ENCODE measurements at regions not wholly inside any gene's neighbourhood (a gene's known extent, or its start where the extent isn't known, plus 50 kb on each side); places are given as distances from the start of the nearest gene placed in this dataset.
A peak's percentile ranks its signal among the peaks of the same experiment; 100 is the strongest.

DNA sequence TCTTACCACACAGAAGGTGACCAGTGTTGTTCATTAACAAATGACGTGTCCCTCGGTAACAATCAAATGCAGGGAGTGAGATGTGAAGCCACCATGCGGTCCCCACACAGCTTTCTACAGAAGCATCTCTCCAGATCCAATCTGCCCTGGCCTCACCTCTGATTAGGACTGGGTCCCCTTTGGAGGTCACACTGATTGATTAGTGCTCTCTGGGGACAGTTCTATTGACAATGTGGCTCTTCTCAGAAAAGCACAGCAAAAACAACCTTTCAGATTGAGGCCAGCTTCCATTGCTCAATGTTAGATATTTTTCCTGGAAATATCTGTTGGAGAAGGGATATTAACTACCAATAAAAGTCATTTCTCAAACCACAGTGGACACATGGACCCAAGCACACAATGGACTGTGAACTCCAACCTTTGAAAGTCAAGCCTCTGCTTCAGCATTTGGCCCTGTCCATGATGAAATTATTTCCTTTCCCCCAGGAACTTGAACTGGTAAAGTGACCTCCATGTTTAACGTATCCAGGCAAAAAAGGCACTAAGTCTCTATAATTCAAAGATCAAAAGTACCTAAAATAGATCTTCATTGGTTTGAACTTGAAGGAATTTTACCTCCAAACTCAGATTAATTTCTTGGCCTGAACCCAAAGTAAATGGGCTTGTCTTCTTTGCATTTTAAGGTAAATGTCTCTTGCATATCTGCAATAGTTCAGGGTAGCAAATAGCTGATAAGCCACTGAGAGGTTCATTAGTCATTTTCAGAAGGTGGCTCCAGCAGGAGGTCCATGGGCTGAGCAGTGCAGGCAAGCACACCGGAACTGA lies 118.5 kb downstream of the FOXA2 start (continued):
- TF ChIP-seq PHF8 (CRISPR knock-in tag; IDR thresholded peaks at IDR 0.05): no peak
- TF ChIP-seq, protein P1, sequence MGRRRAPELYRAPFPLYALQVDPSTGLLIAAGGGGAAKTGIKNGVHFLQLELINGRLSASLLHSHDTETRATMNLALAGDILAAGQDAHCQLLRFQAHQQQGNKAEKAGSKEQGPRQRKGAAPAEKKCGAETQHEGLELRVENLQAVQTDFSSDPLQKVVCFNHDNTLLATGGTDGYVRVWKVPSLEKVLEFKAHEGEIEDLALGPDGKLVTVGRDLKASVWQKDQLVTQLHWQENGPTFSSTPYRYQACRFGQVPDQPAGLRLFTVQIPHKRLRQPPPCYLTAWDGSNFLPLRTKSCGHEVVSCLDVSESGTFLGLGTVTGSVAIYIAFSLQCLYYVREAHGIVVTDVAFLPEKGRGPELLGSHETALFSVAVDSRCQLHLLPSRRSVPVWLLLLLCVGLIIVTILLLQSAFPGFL (CRISPR knock-in tag; IDR thresholded peaks at IDR 0.05): no peak
- TF ChIP-seq MBNL3 (CRISPR knock-in tag; conservative IDR thresholded peaks at IDR 0.05): no peak
- TF ChIP-seq ZNF292 (CRISPR knock-in tag; IDR thresholded peaks at IDR 0.05; ENCODE audit: borderline replicate concordance, low read depth): peak; percentile 21; the same call in 1 of the 2 replicates
- no peak; the same call in 1 of the 2 replicates for TF ChIP-seq ZBTB7A (CRISPR knock-in tag; IDR thresholded peaks at IDR 0.05)
- TF ChIP-seq, protein P2, sequence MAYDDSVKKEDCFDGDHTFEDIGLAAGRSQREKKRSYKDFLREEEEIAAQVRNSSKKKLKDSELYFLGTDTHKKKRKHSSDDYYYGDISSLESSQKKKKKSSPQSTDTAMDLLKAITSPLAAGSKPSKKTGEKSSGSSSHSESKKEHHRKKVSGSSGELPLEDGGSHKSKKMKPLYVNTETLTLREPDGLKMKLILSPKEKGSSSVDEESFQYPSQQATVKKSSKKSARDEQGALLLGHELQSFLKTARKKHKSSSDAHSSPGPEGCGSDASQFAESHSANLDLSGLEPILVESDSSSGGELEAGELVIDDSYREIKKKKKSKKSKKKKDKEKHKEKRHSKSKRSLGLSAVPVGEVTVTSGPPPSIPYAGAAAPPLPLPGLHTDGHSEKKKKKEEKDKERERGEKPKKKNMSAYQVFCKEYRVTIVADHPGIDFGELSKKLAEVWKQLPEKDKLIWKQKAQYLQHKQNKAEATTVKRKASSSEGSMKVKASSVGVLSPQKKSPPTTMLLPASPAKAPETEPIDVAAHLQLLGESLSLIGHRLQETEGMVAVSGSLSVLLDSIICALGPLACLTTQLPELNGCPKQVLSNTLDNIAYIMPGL (CRISPR knock-in tag; IDR thresholded peaks at IDR 0.05; ENCODE audit: borderline replicate concordance in 1 of 2, low read depth in 1 of 2): 0 out of 4 replicates have a peak, but pooled peaks of 1 of the 2 experiments have one; percentile 29
- TF ChIP-seq NR1H2 (CRISPR knock-in tag; IDR thresholded peaks at IDR 0.05; ENCODE audit: borderline replicate concordance, low read depth): no peak
- peak; percentile 81 for TF ChIP-seq HNF4A (CRISPR knock-in tag; IDR thresholded peaks at IDR 0.05)
- no peak for TF ChIP-seq RARG (CRISPR knock-in tag; IDR thresholded peaks at IDR 0.05; ENCODE audit: low read depth)
- no peak for TF ChIP-seq ZNF572 (CRISPR knock-in tag; IDR thresholded peaks at IDR 0.05)
- TF ChIP-seq, protein P3, sequence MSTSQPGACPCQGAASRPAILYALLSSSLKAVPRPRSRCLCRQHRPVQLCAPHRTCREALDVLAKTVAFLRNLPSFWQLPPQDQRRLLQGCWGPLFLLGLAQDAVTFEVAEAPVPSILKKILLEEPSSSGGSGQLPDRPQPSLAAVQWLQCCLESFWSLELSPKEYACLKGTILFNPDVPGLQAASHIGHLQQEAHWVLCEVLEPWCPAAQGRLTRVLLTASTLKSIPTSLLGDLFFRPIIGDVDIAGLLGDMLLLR (CRISPR knock-in tag; IDR thresholded peaks at IDR 0.05): no peak
- no peak for TF ChIP-seq CC2D1A (CRISPR knock-in tag; IDR thresholded peaks at IDR 0.05)
- TF ChIP-seq, protein P4, sequence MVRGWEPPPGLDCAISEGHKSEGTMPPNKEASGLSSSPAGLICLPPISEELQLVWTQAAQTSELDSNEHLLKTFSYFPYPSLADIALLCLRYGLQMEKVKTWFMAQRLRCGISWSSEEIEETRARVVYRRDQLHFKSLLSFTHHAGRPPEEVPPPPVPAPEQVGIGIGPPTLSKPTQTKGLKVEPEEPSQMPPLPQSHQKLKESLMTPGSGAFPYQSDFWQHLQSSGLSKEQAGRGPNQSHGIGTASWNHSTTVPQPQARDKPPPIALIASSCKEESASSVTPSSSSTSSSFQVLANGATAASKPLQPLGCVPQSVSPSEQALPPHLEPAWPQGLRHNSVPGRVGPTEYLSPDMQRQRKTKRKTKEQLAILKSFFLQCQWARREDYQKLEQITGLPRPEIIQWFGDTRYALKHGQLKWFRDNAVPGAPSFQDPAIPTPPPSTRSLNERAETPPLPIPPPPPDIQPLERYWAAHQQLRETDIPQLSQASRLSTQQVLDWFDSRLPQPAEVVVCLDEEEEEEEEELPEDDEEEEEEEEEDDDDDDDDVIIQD (CRISPR knock-in tag; IDR thresholded peaks at IDR 0.05; ENCODE audit: low read depth): no peak
- no peak; the same call in 1 of the 2 replicates for TF ChIP-seq ZMYM2 (CRISPR knock-in tag; IDR thresholded peaks at IDR 0.05)
- TF ChIP-seq ZNF296 (CRISPR knock-in tag; conservative IDR thresholded peaks at IDR 0.05): peak; percentile 58; the same call in 1 of the 2 replicates
- no peak for TF ChIP-seq ZNF629 (CRISPR knock-in tag; conservative IDR thresholded peaks at IDR 0.05)
- no peak for TF ChIP-seq SP4 (CRISPR knock-in tag; IDR thresholded peaks at IDR 0.05)
- TF ChIP-seq ZNF256 (CRISPR knock-in tag; conservative IDR thresholded peaks at IDR 0.05): no peak
- TF ChIP-seq RBFOX2 (IDR thresholded peaks at IDR 0.05; ENCODE audit: low read depth, low read length): no peak
- TF ChIP-seq TP53 (CRISPR knock-in tag; conservative IDR thresholded peaks at IDR 0.05): no peak
- TF ChIP-seq AHR (CRISPR knock-in tag; IDR thresholded peaks at IDR 0.05): no peak
- TF ChIP-seq, protein P5, sequence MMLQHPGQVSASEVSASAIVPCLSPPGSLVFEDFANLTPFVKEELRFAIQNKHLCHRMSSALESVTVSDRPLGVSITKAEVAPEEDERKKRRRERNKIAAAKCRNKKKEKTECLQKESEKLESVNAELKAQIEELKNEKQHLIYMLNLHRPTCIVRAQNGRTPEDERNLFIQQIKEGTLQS (CRISPR knock-in tag; IDR thresholded peaks at IDR 0.05): no peak
- TF ChIP-seq ISL2 (CRISPR knock-in tag; IDR thresholded peaks at IDR 0.05): peak; percentile 19; the same call in 1 of the 2 replicates
- no peak for TF ChIP-seq ZKSCAN1 (IDR thresholded peaks at IDR 0.05; ENCODE audit: low read length)
- TF ChIP-seq ETV5 (CRISPR knock-in tag; IDR thresholded peaks at IDR 0.05; ENCODE audit: borderline replicate concordance): peak; percentile 57; the same call in 1 of the 2 replicates
- TF ChIP-seq SMAD1 (CRISPR knock-in tag; IDR thresholded peaks at IDR 0.05; ENCODE audit: borderline replicate concordance, low read depth): no peak
- no peak for TF ChIP-seq MLLT10 (CRISPR knock-in tag; IDR thresholded peaks at IDR 0.05)

Measured in HepG2 (cell line).